IMR-90 (cell line): ENCODE measurements at regions not wholly inside any gene's neighbourhood (a gene's known extent, or its start where the extent isn't known, plus 50 kb on each side); places are given as distances from the start of the nearest gene placed in this dataset.
"Not testable (repeated sequence)": the region's sequence is repeated elsewhere in the genome, so short reads cannot be mapped to it uniquely, and the experiment has no call there.

Experiments used
- BHLHE40 ChIP-seq: fragments of 150-350 bp; IDR thresholded peaks from 2 replicates; pipeline ENCODE4 v1.6.1; 2016; ENCODE audit warnings: mild to moderate bottlenecking, low read depth, low read length
- CHD1 ChIP-seq: IDR thresholded peaks from 2 replicates; pipeline ENCODE4 v1.6.1; 2012; ENCODE audit warnings: low read depth, low read length, improper control_type of control experiment
- CTCF ChIP-seq: conservative IDR thresholded peaks from 2 replicates; pipeline ENCODE4 v1.5.1; 2012; ENCODE audit warnings: mild to moderate bottlenecking, low read depth, low read length, improper control_type of control experiment
- FOS ChIP-seq: fragments of 150-350 bp; IDR thresholded peaks from 2 replicates; pipeline ENCODE4 v1.6.1; 2016; ENCODE audit warnings: low read depth, low read length
- MAFK ChIP-seq: IDR thresholded peaks from 2 replicates; pipeline ENCODE4 v1.6.1; 2012; ENCODE audit warnings: low read depth, low read length, improper control_type of control experiment
- MXI1 ChIP-seq: IDR thresholded peaks from 2 replicates; pipeline ENCODE4 v1.6.1; 2012; ENCODE audit warnings: low read depth, mild to moderate bottlenecking, low read length, moderate library complexity, borderline replicate concordance
- POLR2A ChIP-seq: IDR thresholded peaks from 2 replicates; pipeline ENCODE4 v1.6.1; 2012; ENCODE audit warnings: mild to moderate bottlenecking, low read depth, low read length
- RFX5 ChIP-seq: IDR thresholded peaks from 2 replicates; pipeline ENCODE4 v1.8.0; 2012; ENCODE audit warnings: low read depth, mild to moderate bottlenecking, low read length, moderate library complexity
- USF2 ChIP-seq: fragments of 150-350 bp; IDR thresholded peaks from 2 replicates; pipeline ENCODE4 v1.6.1; 2017; ENCODE audit warnings: mild to moderate bottlenecking, antibody characterized with exemption, low read length, low read depth

GRCh38 chr1:188812836-188813573 lies 1664.7 kb downstream of the BRINP3 start:
- not testable (repeated sequence) for TF ChIP-seq POLR2A, CTCF, RFX5, MAFK, FOS, BHLHE40, CHD1, USF2, MXI1
